Skeletal muscle tissue (tissue), 3 donors: ENCODE measurements at regions not wholly inside any gene's neighbourhood (a gene's known extent, or its start where the extent isn't known, plus 50 kb on each side); places are given as distances from the start of the nearest gene placed in this dataset.
"Not testable (repeated sequence)": the region's sequence is repeated elsewhere in the genome, so short reads cannot be mapped to it uniquely, and the experiment has no call there.

Source experiments
- H3K27ac ChIP-seq: one replicate; pipeline ENCODE4 v1.7.0; 2013; ENCODE audit warnings: mild to moderate bottlenecking, low read depth, low read length, inconsistent platforms
- H3K27me3 ChIP-seq, 3 donors: one replicate each; pipeline ENCODE4 v1.7.0; 2013; ENCODE audit warnings: low read length in 3 of 3; ENCODE audit not compliant: control insufficient read depth in 3 of 3, insufficient read depth in 3 of 3
- H3K36me3 ChIP-seq, 3 donors: one replicate each; pipeline ENCODE4 v1.7.0; 2013; ENCODE audit warnings: low read length in 3 of 3; ENCODE audit not compliant: control insufficient read depth in 3 of 3, insufficient read depth in 3 of 3
- H3K4me1 ChIP-seq, 3 donors: one replicate each; pipeline ENCODE4 v1.7.0; 2013; ENCODE audit warnings: low read length in 3 of 3, mild to moderate bottlenecking in 3 of 3; ENCODE audit not compliant: control insufficient read depth in 3 of 3, insufficient read depth in 3 of 3
- H3K4me3 ChIP-seq, 3 donors: one replicate each; pipeline ENCODE4 v1.7.0; 2013; ENCODE audit warnings: low read length in 3 of 3
- H3K9ac ChIP-seq, 3 donors: one replicate each; pipeline ENCODE4 v1.7.0; 2013; ENCODE audit warnings: low read length in 3 of 3, mild to moderate bottlenecking in 3 of 3, moderate library complexity in 2 of 3, low read depth in 1 of 3
- H3K9me3 ChIP-seq, 3 donors: one replicate each; pipeline ENCODE4 v1.7.0; 2013; ENCODE audit warnings: low read length in 3 of 3; ENCODE audit not compliant: control insufficient read depth in 3 of 3
- donor health status: Osteomylitis.

DNA sequence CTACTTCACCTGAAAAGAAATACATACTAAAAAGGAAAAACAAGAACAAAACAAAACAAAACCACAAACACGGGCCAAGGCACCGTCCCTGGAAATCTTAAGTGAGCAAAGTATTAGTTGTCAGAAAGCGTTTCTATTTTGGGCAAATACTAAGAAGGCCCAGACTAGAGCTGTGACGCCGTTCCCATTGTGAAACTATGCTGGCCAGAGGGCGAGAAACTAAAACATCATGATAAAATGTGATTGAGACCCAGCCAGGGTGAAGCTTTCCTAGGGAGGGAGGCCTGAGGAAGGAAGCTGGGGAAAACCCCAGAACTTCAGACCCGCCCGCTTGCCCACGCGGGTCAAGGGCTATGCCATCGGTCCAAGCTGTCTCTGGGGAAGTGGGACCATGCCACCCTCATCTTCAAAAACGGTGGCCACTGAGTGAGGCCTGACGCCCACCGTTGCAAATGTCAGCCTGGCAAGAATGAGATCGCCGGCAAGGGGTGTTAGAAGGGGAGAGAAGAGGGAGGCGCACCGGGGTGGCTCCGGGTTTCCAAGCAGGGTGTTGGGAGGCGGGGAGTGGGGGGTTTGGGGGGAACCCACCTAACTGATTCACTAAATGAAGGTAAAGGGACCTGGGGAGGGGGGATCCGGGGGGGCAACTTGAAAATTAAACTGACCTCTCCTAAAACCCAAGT, 1950.9 kb upstream of the DEFB115 start:
- H3K4me1 ChIP-seq, result no peaks in the 10 kb centered on the region
- H3K27ac ChIP-seq, result no peak overlapping the region
- no peak overlapping the region for H3K4me3 ChIP-seq
- peaks cover 0 to 3% (median 0%) of the 10 kb centered on the region in 3 donors for H3K9me3 ChIP-seq
- no peaks in the 10 kb centered on the region for H3K27me3 ChIP-seq
- no peak overlapping the region for H3K9ac ChIP-seq
- no peaks in the 10 kb centered on the region for H3K36me3 ChIP-seq

DNA sequence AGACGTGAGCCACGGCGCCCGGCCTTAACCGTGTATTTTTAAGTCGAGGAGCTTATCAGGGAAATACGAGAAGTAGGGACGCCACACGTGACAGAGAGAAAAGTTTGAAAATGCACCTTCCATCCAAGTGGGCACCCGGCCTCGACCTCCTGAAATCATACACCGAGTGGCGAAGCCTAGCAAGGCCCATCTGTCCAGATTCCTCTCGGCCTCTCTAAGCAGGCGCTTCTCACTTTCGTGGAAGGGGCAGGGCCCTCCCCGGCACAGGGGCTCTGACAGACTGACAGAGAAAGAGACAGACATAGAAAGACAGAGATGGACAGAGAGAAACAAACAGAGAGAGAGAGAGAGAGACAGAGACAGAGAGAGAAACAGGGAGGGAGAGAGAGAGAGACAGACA, 1950.0 kb upstream of the DEFB115 start:
- H3K27ac ChIP-seq, H3K9ac ChIP-seq, H3K4me3 ChIP-seq, H3K9me3 ChIP-seq, H3K4me1 ChIP-seq, H3K36me3 ChIP-seq, H3K27me3 ChIP-seq: not testable (repeated sequence)

DNA sequence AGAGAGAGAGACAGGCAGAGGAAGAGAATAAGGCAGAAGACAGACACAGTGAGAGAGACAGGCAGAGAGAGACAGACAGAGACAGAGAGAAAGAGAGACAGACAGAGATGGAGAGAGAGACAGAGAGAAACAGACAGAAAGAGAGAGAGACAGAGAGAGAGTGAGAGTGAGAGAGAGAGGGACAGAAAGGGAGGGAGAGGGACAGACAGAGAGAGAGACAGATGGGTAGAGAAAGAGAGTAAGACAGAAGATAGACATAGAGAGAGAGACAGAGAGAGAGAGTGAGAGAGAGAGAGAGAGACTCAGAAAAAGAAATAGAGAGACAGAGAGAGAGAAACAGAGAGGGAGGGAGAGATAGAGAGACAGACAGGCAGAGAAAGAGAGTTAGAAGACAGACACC, 1948.5 kb upstream of the DEFB115 start:
- H3K9me3 ChIP-seq, H3K4me3 ChIP-seq, H3K4me1 ChIP-seq, H3K27me3 ChIP-seq, H3K9ac ChIP-seq, H3K27ac ChIP-seq, H3K36me3 ChIP-seq: not testable (repeated sequence)

DNA sequence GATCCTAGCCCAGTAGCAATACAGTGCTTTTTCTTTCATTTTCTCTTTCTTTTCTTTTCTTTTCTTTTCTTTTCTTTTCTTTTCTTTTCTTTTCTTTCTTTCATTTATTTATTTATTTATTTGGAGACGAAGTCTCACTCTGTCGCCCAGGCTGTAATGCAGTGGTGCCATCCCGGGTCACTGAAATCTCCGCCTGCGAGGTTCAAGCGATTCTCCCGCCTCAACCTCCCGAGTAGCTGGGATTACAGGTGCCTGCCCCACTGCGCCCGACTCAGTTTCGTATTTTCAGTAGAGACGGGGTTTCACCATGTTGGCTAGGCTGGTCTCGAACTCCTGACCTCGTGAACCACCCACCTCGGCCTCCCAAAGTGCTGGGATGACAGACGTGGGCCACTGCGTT, 1948.0 kb upstream of the DEFB115 start:
- not testable (repeated sequence) for H3K9me3 ChIP-seq, H3K4me1 ChIP-seq, H3K27me3 ChIP-seq, H3K36me3 ChIP-seq, H3K9ac ChIP-seq, H3K4me3 ChIP-seq, H3K27ac ChIP-seq

DNA sequence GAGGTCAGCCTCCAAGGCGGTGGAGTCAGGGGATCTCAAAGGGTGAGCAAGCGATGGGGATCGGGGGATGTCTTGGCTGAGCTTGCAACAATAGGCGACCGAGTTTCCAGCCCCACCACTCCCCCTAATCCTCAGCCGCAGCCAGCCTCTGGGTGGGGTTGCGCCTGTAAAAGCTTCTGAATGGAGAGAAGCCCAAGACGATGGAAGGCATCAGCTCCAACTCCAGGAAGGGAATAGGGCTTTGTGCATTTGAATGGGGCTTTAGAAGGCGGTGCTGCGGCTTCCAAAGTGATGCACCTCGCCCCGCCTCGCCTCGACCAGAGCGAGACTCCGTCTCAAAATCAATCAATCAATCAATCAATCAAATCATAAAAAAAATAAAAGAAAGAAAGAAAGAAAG, 1946.4 kb upstream of the DEFB115 start:
- H3K9me3 ChIP-seq, H3K36me3 ChIP-seq, H3K4me1 ChIP-seq, H3K27ac ChIP-seq, H3K27me3 ChIP-seq, H3K4me3 ChIP-seq, H3K9ac ChIP-seq: not testable (repeated sequence)

DNA sequence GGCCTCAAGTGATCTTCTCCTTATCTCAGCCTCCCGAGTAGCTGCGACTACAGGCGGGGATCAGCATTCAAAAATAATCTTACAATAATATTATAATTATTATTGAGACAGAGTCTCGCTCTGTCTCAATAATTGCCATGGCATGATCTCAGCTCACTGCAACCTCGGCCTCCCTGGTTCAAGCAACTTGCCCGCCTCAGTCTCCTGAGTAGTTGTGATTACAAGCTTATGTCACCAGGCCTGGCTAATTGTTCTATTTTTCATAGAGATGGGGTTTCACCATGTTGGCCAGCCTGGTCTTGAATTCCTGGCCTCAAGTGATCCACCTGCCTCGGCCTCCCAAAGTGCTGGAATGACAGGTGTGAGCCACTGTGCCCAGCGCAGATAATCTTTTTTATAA, 1944.8 kb upstream of the DEFB115 start:
- H3K9ac ChIP-seq, H3K36me3 ChIP-seq, H3K9me3 ChIP-seq, H3K4me1 ChIP-seq, H3K4me3 ChIP-seq, H3K27ac ChIP-seq, H3K27me3 ChIP-seq: not testable (repeated sequence)

DNA sequence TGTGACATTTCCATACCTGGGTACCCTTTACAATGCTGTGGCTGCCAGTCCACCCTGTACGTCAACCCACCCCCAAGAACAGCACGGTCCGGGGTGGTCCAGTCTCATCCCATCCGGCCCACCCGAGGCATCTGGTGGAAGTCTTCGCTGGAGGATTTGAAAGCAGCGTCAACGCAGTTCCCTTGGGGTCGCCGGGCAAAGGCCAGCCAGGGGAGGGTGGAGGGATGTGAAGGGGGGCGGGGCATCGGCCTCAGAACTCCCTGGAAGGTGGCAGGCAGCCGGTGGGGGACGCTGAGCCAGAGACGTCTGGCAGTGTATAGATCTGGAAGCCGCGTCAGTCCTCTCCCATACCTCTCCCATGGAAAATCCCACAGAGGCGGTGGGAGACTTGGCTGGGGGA, 1944.0 kb upstream of the DEFB115 start:
- H3K9ac ChIP-seq, result no peak overlapping the region
- H3K4me3 ChIP-seq, result no peak overlapping the region
- H3K4me1 ChIP-seq, result no peaks in the 10 kb centered on the region
- no peak overlapping the region for H3K27ac ChIP-seq
- no peaks in the 10 kb centered on the region for H3K9me3 ChIP-seq
- no peaks in the 10 kb centered on the region for H3K27me3 ChIP-seq
- no peaks in the 10 kb centered on the region for H3K36me3 ChIP-seq

DNA sequence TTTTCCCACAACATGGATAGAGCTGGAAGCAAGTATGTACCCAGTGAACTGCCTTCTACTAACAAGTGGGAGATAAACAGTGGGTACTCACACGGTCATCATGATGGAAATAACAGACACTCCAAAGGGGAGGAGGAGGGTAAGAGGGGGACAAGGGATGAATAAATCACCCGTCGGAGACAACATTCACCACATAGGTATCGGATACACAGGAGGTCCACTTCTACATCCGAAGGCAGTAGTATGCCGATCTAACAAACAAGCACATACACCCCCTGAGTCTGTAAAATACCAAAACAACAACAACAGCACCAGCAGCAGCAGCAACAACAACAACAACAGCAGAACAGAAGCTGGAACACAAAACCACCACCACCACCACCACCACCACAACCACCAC, 1943.2 kb upstream of the DEFB115 start:
- Histone ChIP-seq H3K9me3 (no peaks in the 10 kb centered on the region), H3K9ac (no peak overlapping the region), H3K36me3 (no peaks in the 10 kb centered on the region), H3K4me3 (no peak overlapping the region), H3K4me1 (no peaks in the 10 kb centered on the region), H3K27ac (no peak overlapping the region), H3K27me3 (no peaks in the 10 kb centered on the region)

DNA sequence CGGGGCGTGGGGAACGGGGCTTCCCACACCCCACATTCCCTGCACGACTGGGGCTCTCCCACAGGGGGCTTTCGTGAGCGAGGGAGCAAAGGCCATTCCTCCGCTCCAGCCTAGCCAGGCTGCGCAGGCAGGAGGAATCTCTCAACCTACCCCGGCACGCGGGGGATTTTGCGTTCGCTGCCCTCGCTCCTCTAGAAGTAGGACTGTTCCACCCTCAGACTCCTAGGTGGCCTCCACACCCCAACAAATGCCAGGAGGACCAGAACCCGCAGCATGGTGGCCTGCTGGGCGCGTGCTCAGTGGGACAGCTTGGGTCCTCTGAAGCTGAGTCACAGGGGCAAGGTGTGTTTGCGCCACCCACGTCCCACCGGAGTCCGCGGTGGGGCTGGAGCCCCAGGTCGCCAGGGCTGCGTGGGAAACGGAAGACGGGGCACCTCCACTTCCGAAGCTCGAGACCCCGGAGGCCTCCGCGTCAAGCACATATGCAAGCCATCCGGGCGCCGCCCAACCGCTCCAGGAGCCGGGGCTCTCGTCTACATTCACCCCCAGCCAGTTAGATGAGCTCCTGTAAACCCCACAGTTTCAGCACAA, 1938.5 kb upstream of the DEFB115 start:
- Histone ChIP-seq H3K9ac (no peak overlapping the region), H3K4me1 (no peaks in the 10 kb centered on the region), H3K36me3 (no peaks in the 10 kb centered on the region), H3K27ac (no peak overlapping the region), H3K9me3 (no peaks in the 10 kb centered on the region), H3K27me3 (peaks cover 0 to 5% (median 0%) of the 10 kb centered on the region in 3 donors), H3K4me3 (no peak overlapping the region)

DNA sequence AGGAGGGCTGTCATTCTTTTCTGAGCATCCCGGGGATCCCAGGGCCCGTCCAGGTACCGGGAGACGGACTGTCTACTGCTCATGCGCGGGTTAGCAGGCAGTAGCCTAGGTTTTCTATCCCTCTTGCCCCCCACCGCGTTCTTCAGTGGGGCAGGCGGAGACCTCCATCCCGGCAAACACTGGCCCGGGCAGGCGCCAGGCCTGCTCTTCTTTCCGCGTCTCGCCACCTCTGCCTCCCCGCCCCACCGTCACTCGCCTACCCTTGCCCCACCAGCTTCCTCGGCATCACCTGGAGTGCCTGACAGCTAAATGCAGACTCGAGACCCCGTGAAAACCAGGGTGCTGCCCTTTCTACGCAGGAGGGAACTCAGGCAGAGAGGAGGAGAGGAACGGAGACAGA, 1937.7 kb upstream of the DEFB115 start:
- no peaks in the 10 kb centered on the region for H3K36me3 ChIP-seq
- H3K4me3 ChIP-seq, result no peak overlapping the region
- H3K27ac ChIP-seq, result no peak overlapping the region
- no peaks in the 10 kb centered on the region for H3K4me1 ChIP-seq
- no peaks in the 10 kb centered on the region for H3K9me3 ChIP-seq
- H3K27me3 ChIP-seq, result peaks cover 0 to 12% (median 3%) of the 10 kb centered on the region in 3 donors
- H3K9ac ChIP-seq, result no peak overlapping the region
